ENCODE measurements at regions not wholly inside any gene's neighbourhood (a gene's known extent, or its start where the extent isn't known, plus 50 kb on each side); places are given as distances from the start of the nearest gene placed in this dataset.

DNA sequence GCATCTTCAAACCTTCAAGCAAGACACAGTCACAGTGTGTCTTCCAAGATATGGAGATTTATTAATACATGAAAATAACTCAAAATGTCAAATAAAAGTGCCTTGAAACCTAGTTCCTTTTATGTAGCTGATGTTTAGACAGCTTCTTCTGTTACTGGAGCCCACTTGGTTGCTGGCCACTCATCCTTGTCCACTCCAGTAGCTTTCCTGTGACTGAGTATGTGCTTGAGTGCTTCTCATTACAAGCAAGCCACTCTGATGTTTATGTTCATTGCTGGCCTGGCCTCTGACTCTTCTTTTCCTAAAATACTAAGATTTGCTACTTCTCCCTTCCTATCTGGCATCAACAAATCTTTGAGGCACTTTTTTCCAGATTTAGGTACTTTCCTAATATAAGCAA lies 545.2 kb upstream of the MAN1A1 start:
- no peaks in the 10 kb centered on the region for H3K36me3 ChIP-seq (replicated peaks)
- no peak overlapping the region for H3K27ac ChIP-seq
- in situ Hi-C loops (cut with HindIII; ENCODE audit: low pct_ligation_motif_present, low sequenced_read_pairs): no loop called here
- no peaks in the 10 kb centered on the region for H3K27me3 ChIP-seq (replicated peaks)
- DNase-seq: no peak
- no peak overlapping the region for H3K4me3 ChIP-seq (ENCODE audit: low read depth, low read length)
- TF ChIP-seq CTCF (IDR thresholded peaks at IDR 0.05; ENCODE audit: low read depth, low read length, missing control alignments): no peak

GRCh38 chr6:119891644-119892043 lies 542.1 kb upstream of the MAN1A1 start:
- no peaks in the 10 kb centered on the region for H3K36me3 ChIP-seq (replicated peaks)
- no peak overlapping the region for H3K27ac ChIP-seq
- in situ Hi-C loops (cut with HindIII; ENCODE audit: low pct_ligation_motif_present, low sequenced_read_pairs): no loop called here
- no peak for TF ChIP-seq CTCF (IDR thresholded peaks at IDR 0.05; ENCODE audit: low read depth, low read length, missing control alignments)
- no peak overlapping the region for H3K4me3 ChIP-seq (ENCODE audit: low read depth, low read length)
- H3K27me3 ChIP-seq (replicated peaks): no peaks in the 10 kb centered on the region
- no peak for DNase-seq

- H3K27me3 ChIP-seq (replicated peaks): no peaks in the 10 kb centered on the region
- TF ChIP-seq CTCF (IDR thresholded peaks at IDR 0.05; ENCODE audit: low read depth, low read length, missing control alignments): no peak
- in situ Hi-C loops (cut with HindIII; ENCODE audit: low pct_ligation_motif_present, low sequenced_read_pairs): no loop called here
- H3K4me3 ChIP-seq (ENCODE audit: low read depth, low read length): no peak overlapping the region
- no peak overlapping the region for H3K27ac ChIP-seq
- no peaks in the 10 kb centered on the region for H3K36me3 ChIP-seq (replicated peaks)
- DNase-seq: no peak
These were observed 541.6 kb upstream of the MAN1A1 start for GRCh38 chr6:119891206-119891605.

DNA sequence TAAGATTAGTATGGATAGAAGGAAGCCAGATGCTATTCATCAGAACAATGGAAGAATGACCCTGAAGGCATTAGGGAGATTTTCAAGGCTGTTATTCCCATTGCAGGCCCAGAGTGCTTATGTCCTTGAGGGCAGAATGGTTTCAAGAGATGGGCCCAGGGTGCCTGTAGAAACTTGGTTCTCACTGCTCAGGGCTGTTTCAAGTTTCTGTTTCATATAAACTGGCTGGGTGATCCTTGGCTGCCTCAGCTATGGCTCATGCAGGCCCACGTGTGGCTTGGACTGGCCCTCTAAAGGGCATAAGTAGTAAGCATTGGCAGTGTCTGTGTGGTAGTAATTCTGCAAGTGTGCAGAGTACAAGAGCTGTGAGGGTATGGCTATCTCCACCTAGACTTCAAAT lies 540.9 kb upstream of the MAN1A1 start:
- H3K36me3 ChIP-seq (replicated peaks): no peaks in the 10 kb centered on the region
- no peak overlapping the region for H3K27ac ChIP-seq
- TF ChIP-seq CTCF (IDR thresholded peaks at IDR 0.05; ENCODE audit: low read depth, low read length, missing control alignments): no peak
- H3K4me3 ChIP-seq (ENCODE audit: low read depth, low read length): no peak overlapping the region
- in situ Hi-C loops (cut with HindIII; ENCODE audit: low pct_ligation_motif_present, low sequenced_read_pairs): no loop called here
- no peaks in the 10 kb centered on the region for H3K27me3 ChIP-seq (replicated peaks)
- no peak for DNase-seq

DNA sequence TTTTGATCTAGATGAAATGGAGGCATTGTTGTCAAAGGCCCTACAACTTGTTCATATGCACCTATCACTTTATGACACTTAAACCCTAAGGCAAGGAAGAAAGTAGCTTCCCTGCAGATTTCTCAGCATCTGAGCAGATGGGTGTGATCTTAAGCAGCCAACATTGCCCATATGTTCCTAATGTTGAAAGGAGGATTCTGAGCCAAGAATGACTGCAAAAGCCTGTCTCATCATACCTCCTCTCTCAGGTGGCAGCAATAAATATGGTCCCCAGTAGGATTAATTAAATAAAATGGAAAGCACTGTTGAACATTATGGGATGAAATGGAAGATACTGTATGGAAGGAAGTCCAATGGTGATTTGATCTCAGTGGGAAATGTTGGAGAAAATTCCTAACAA lies 538.1 kb upstream of the MAN1A1 start:
- in situ Hi-C loops (cut with HindIII; ENCODE audit: low pct_ligation_motif_present, low sequenced_read_pairs): no loop called here
- no peak overlapping the region for H3K27ac ChIP-seq
- H3K27me3 ChIP-seq (replicated peaks): no peaks in the 10 kb centered on the region

More for the DNA sequence above, 538.1 kb upstream of the MAN1A1 start:
- TF ChIP-seq CTCF (IDR thresholded peaks at IDR 0.05; ENCODE audit: low read depth, low read length, missing control alignments): no peak
- no peak for DNase-seq
- H3K36me3 ChIP-seq (replicated peaks): no peaks in the 10 kb centered on the region
- H3K4me3 ChIP-seq (ENCODE audit: low read depth, low read length): no peak overlapping the region

All from brain microvascular endothelial cell (primary cell).